Liver (tissue), 6 donors: ENCODE measurements at regions not wholly inside any gene's neighbourhood (a gene's known extent, or its start where the extent isn't known, plus 50 kb on each side); places are given as distances from the start of the nearest gene placed in this dataset.
"Not testable (repeated sequence)": the region's sequence is repeated elsewhere in the genome, so short reads cannot be mapped to it uniquely, and the experiment has no call there.

Source experiments
- DNase-seq: peaks from one replicate; pipeline ENCODE4 v3.0.0-alpha.2; 2017; ENCODE audit warnings: low spot score
- H3K27ac ChIP-seq, 2 donors: one replicate each; pipeline ENCODE4 v1.7.0; 2013; ENCODE audit warnings: inconsistent platforms in 2 of 2, low read length in 2 of 2, control low read depth in 1 of 2, low read depth in 1 of 2, mild to moderate bottlenecking in 1 of 2
- H3K27me3 ChIP-seq, 4 donors: one replicate each; pipeline versions ENCODE4 v1.6.1 to v1.7.0; 2013; ENCODE audit warnings: low read length in 3 of 4, inconsistent platforms in 1 of 4, mild to moderate bottlenecking in 1 of 4, moderate library complexity in 1 of 4; ENCODE audit not compliant: control insufficient read depth in 4 of 4, insufficient read depth in 4 of 4
- H3K36me3 ChIP-seq, 4 donors: one replicate each; pipeline versions ENCODE4 v1.6.1 to v1.7.0; 2013; ENCODE audit warnings: low read length in 3 of 4, mild to moderate bottlenecking in 3 of 4, low read depth in 1 of 4, moderate library complexity in 1 of 4; ENCODE audit not compliant: control insufficient read depth in 4 of 4, insufficient read depth in 3 of 4
- H3K4me1 ChIP-seq, 4 donors: one replicate each; pipeline versions ENCODE4 v1.6.1 to v1.7.0; 2013; ENCODE audit warnings: low read length in 3 of 4, mild to moderate bottlenecking in 3 of 4, moderate library complexity in 1 of 4; ENCODE audit not compliant: control insufficient read depth in 4 of 4, insufficient read depth in 4 of 4
- H3K4me3 ChIP-seq, 3 donors: one replicate each; pipeline versions ENCODE4 v1.6.1 to v1.7.0; 2013; ENCODE audit warnings: low read length in 3 of 3, control low read depth in 1 of 3, low read depth in 1 of 3, mild to moderate bottlenecking in 1 of 3
- H3K9ac ChIP-seq, 2 donors: one replicate each; pipeline ENCODE4 v1.7.0; 2013; ENCODE audit warnings: low read length in 2 of 2, mild to moderate bottlenecking in 2 of 2, moderate library complexity in 2 of 2, control low read depth in 1 of 2, low read depth in 1 of 2
- H3K9me3 ChIP-seq, 4 donors: one replicate each; pipeline versions ENCODE4 v1.6.1 to v1.7.0; 2013; ENCODE audit warnings: low read length in 3 of 4; ENCODE audit not compliant: control insufficient read depth in 4 of 4
- WGBS: extraction: QIAGEN DNeasy Blood & Tissue Kit; methylation state at CpG from one replicate; pipeline ENCODE4 v1.1.7; 2013; 5-methylcytosine and 5-hydroxymethylcytosine counted together
- donor health status: healthy.
- donor health status: healthy.
- donor health status: healthy.

GRCh38 chr2:111374734-111375133 is 254.0 kb downstream of the BCL2L11 start:
- H3K27me3 ChIP-seq, H3K36me3 ChIP-seq, H3K4me1 ChIP-seq, H3K27ac ChIP-seq, H3K9ac ChIP-seq, DNase-seq, H3K4me3 ChIP-seq, H3K9me3 ChIP-seq: not testable (repeated sequence)
- 94% methylated on average over 2 of the region's 3 CpGs for WGBS

GRCh38 chr2:111375320-111375883 is 254.7 kb downstream of the BCL2L11 start:
- H3K36me3 ChIP-seq, H3K4me3 ChIP-seq, H3K27me3 ChIP-seq, H3K27ac ChIP-seq, DNase-seq, H3K9me3 ChIP-seq, H3K4me1 ChIP-seq, H3K9ac ChIP-seq: not testable (repeated sequence)
- WGBS: 93% methylated on average over 7 of the region's 8 CpGs

DNA sequence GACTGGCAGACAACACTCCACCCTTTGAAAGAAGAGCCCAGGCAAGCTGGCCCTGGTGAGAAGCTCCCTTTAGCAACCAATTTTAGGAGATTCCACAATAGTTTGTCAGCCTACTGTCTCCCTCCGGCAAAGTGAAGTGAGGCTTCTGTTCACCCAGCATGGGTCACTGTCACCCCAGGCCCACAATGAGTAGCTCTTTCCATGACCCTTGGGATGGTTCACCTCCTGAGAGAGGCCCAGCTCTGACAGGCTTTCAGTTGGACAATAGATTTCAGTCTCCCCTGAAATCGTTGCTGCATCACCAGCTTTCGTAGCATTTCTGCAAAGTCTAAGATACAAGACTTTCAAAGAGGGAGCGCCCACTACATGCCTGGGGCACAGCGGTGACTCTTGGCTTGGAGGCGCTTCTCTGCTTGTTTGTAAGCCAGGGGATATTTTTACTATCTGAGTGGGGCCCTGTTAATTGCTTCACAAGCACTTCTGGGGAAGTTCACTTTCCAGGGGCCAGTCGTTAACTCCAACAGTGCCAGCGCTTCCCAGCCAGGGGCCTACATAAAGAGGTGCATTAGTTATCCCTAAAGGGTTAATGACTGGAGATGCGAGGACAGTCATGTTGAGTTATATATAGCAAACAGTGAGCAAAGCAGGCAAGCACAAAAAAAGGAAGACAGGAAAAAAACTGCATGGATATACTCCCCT is 255.7 kb downstream of the BCL2L11 start:
- H3K27ac ChIP-seq, H3K9ac ChIP-seq, DNase-seq, H3K27me3 ChIP-seq, H3K9me3 ChIP-seq, H3K36me3 ChIP-seq, H3K4me1 ChIP-seq, H3K4me3 ChIP-seq: not testable (repeated sequence)
- 76% methylated on average over 3 of the region's 9 CpGs for WGBS

DNA sequence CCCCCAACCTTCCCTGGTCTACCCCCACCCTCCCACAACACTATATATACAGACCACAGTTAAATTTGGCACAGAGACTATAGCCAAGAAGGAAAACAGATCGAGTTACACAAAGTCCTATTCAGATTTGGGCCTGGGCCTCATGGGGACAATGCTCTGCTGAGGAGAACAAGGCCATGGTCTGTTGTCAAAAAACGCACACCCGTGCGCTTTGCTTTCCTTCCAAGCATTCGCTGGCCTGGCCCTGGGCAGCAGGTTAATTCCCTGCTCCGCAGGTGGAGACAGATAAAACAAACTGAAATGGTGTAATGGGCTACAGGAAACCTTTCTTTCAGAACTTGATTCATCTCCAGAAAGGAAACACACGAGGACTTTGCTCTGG is 256.2 kb downstream of the BCL2L11 start:
- H3K27me3 ChIP-seq, DNase-seq, H3K36me3 ChIP-seq, H3K27ac ChIP-seq, H3K4me1 ChIP-seq, H3K4me3 ChIP-seq, H3K9me3 ChIP-seq, H3K9ac ChIP-seq: not testable (repeated sequence)
- 47% methylated on average over 5 of the region's 7 CpGs for WGBS

GRCh38 chr2:111377386-111377959 is 256.8 kb downstream of the BCL2L11 start:
- 96% methylated on average over 5 of the region's 13 CpGs for WGBS
- H3K36me3 ChIP-seq, DNase-seq, H3K27ac ChIP-seq, H3K4me3 ChIP-seq, H3K4me1 ChIP-seq, H3K9me3 ChIP-seq, H3K27me3 ChIP-seq, H3K9ac ChIP-seq: not testable (repeated sequence)

GRCh38 chr2:111378348-111378747 is 257.6 kb downstream of the BCL2L11 start:
- H3K9ac ChIP-seq, H3K27me3 ChIP-seq, H3K36me3 ChIP-seq, H3K4me1 ChIP-seq, H3K4me3 ChIP-seq, H3K27ac ChIP-seq, H3K9me3 ChIP-seq, DNase-seq: not testable (repeated sequence)
- WGBS: no CpG with 5 or more reads among the region's 3 CpGs

DNA sequence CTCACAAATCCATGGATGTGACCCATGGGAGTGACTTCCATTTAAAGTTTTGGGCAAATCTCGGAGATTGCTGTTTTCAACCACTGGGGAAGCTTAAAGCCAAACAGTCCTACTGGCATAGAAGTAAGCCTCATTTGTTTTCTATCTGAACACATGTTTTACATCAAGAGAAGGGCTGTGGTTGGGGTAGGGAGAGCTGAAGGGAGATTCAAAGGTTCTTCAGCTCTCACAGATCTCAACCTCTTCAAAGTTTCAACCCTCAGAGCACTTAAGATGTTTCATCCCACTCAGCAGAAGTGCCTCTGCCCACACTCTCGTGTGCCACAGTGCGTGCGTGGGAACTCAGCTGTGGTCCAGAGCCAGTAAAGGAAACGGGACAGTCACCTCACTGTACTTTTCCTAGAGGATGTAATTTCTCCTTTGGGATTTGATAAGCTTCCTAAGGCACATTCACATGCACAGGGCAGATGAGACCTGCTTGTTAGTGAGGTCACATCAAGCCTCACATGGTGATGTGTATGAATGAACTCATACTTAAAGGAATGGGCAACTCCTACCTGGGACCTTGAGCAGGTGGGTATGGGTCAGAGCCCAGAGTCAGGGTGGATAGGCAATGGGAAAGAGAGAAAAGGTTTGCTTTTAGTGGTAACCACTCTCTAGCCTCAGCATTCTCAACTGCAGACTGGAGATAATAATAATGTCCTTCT is 260.2 kb downstream of the BCL2L11 start:
- not testable (repeated sequence) for H3K9ac ChIP-seq, H3K4me1 ChIP-seq, H3K9me3 ChIP-seq, H3K36me3 ChIP-seq, H3K27ac ChIP-seq, H3K27me3 ChIP-seq, DNase-seq, H3K4me3 ChIP-seq
- 90% methylated on average over 4 of the region's 5 CpGs for WGBS

GRCh38 chr2:111381530-111382306 is 261.0 kb downstream of the BCL2L11 start:
- not testable (repeated sequence) for H3K4me3 ChIP-seq, H3K9ac ChIP-seq, H3K4me1 ChIP-seq, H3K9me3 ChIP-seq, H3K27me3 ChIP-seq, DNase-seq, H3K36me3 ChIP-seq, H3K27ac ChIP-seq
- WGBS: 94% methylated on average over 6 of the region's 11 CpGs
